ENCODE measurements at regions not wholly inside any gene's neighbourhood (a gene's known extent, or its start where the extent isn't known, plus 50 kb on each side); places are given as distances from the start of the nearest gene placed in this dataset.

DNA sequence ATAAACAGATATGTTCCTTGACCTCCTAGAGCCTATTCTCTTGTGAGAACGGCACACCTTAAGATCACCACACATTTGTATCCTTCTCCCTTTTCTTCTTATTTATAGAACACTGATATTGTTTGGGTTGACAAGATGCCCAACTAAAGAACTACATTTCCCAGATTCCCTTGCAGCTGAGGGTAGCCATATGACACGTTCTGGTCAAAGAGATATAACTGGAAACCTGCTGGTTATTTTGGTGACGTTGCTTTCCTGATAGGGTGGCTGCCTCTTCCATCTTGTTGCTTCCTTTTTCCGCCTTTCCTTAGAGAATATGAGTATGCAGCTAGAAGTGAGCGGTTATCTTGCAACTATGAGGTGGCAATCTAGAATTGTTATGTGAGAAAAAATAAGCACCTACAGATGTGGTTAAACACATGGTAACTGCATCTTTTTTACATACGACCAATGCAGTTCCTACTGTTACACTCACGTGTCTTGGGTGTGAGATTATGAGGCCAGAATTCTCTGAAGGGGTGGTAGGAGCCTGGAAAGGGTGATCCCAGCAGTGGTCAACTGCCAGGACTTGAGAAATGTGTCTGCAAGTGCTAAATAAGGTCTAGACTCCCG lies 72.9 kb downstream of the SEC61B start:
- TF ChIP-seq EZH2 (IDR thresholded peaks at IDR 0.05; ENCODE audit: insufficient read depth, poor library complexity, severe bottlenecking) = no peak
- TF ChIP-seq EZH2phosphoT487 (IDR thresholded peaks at IDR 0.05; ENCODE audit: insufficient read depth, low read depth) = no peak
